GM12878 (cell line): ENCODE measurements at regions not wholly inside any gene's neighbourhood (a gene's known extent, or its start where the extent isn't known, plus 50 kb on each side); places are given as distances from the start of the nearest gene placed in this dataset.

Source experiments
- ATAC-seq: fragments of 200-7000 bp; cut with Tn5 transposase; 3 replicates; pipeline ENCODE4 v1.9.1; 2020; ENCODE audit warnings: mild to moderate bottlenecking, moderate library complexity
- BruUV-seq: library from RNA; stranded (reverse); fragments of 400-500 nt; replicated peaks from 2 replicates; lab custom pipeline; 2021; lab: Mats Ljungman, UMichigan
- CTCF ChIA-PET: fragments of 300-600 bp; sonication (Branson Sonifier 250); formaldehyde crosslinking; extraction: SDS; loops from one replicate; lab custom pipeline; 2021; ENCODE audit warnings: inconsistent platforms; lab: Yijun Ruan, JAX
- POLR2A ChIA-PET: fragments of 350-600 bp; formaldehyde crosslinking; extraction: SDS; loops from one replicate; lab custom pipeline; 2021; ENCODE audit warnings: inconsistent platforms; lab: Charles Lee
- RAD21 ChIA-PET: fragments of 300-600 bp; sonication (Branson Sonifier 250); formaldehyde crosslinking; loops from one replicate; lab custom pipeline; 2023; ENCODE audit warnings: antibody characterized with exemption; ENCODE audit not compliant: unreplicated experiment; lab: Charles Lee
- SMC1A ChIA-PET: fragments of 300-600 bp; sonication (Branson Sonifier 250); formaldehyde crosslinking; loops from one replicate; lab custom pipeline; 2023; ENCODE audit not compliant: unreplicated experiment, uncharacterized antibody; lab: Charles Lee
- DNase-seq: peaks from one replicate; pipeline ENCODE4 v3.0.0-alpha.2; 2011; ENCODE audit warnings: low read depth, low spot score
- FAIRE-seq: peaks from 3 replicates; lab custom pipeline; 2011; peaks lifted over from hg19 to GRCh38; lab: Jason Lieb, UNC
- H2AFZ ChIP-seq: 2 replicates; pipeline ENCODE4 v1.6.0; 2011; ENCODE audit warnings: low read depth, low read length, control low read depth; ENCODE audit not compliant: control insufficient read depth
- H3K27ac ChIP-seq: 2 replicates; pipeline ENCODE4 v1.5.1; 2011; ENCODE audit warnings: control low read depth; ENCODE audit not compliant: control insufficient read depth, insufficient read depth
- H3K27me3 ChIP-seq, 2 experiments: replicated peaks in 1 of 2; 2 replicates each; pipeline versions ENCODE4 v1.6.0 to v1.6.1; 2011; ENCODE audit warnings: low read length in 1 of 2; ENCODE audit not compliant: control insufficient read depth in 2 of 2, insufficient read depth in 2 of 2
- H3K36me3 ChIP-seq, 2 experiments: 2 replicates each; pipeline ENCODE4 v1.5.1; 2011; ENCODE audit warnings: low read length in 1 of 2; ENCODE audit not compliant: control insufficient read depth in 2 of 2, insufficient read depth in 2 of 2
- H3K4me1 ChIP-seq: 2 replicates; pipeline ENCODE4 v1.6.1; 2011; ENCODE audit warnings: mild to moderate bottlenecking, low read length, moderate library complexity, mixed read lengths; ENCODE audit not compliant: control insufficient read depth, insufficient read depth
- H3K4me2 ChIP-seq: 2 replicates; pipeline ENCODE4 v1.6.0; 2011; ENCODE audit warnings: control low read depth; ENCODE audit not compliant: control insufficient read depth, insufficient read depth
- H3K4me3 ChIP-seq: fragments of 200-600 bp; sonication (generic); 2 replicates; pipeline ENCODE4 v1.5.1; 2016
- H3K79me2 ChIP-seq: 2 replicates; pipeline ENCODE4 v1.6.0; 2011; ENCODE audit warnings: low read length; ENCODE audit not compliant: control insufficient read depth, insufficient read depth
- H3K9ac ChIP-seq: 2 replicates; pipeline ENCODE4 v1.8.0; 2011; ENCODE audit warnings: low read length, control low read depth, mixed read lengths; ENCODE audit not compliant: control insufficient read depth, insufficient read depth
- H3K9me3 ChIP-seq: replicated peaks from 3 replicates; pipeline ENCODE4 v1.5.1; 2011; ENCODE audit warnings: mild to moderate bottlenecking, low read length; ENCODE audit not compliant: control insufficient read depth, insufficient read depth
- H4K20me1 ChIP-seq: 2 replicates; pipeline ENCODE4 v1.6.0; 2011; ENCODE audit not compliant: control insufficient read depth, insufficient read depth
- ATF7 ChIP-seq: fragments of 450-650 bp; IDR thresholded peaks from 2 replicates; pipeline ENCODE4 v1.6.1; 2016; ENCODE audit warnings: low read depth, mild to moderate bottlenecking
- BACH1 ChIP-seq: fragments of 450-650 bp; IDR thresholded peaks from 2 replicates; pipeline ENCODE4 v1.6.1; 2017; ENCODE audit warnings: mild to moderate bottlenecking, borderline replicate concordance
- BCLAF1 ChIP-seq: fragments of 450-650 bp; IDR thresholded peaks from 2 replicates; pipeline ENCODE4 v1.6.1; 2017; ENCODE audit warnings: antibody characterized with exemption, mild to moderate bottlenecking, moderate library complexity
- BMI1 ChIP-seq: fragments of 450-650 bp; IDR thresholded peaks from 2 replicates; pipeline ENCODE4 v1.6.1; 2016; ENCODE audit warnings: mild to moderate bottlenecking, moderate library complexity, borderline replicate concordance
- CBX5 ChIP-seq: sonication (generic); IDR thresholded peaks from 2 replicates; pipeline ENCODE4 v1.6.1; 2016; ENCODE audit warnings: low read depth, moderate library complexity, mild to moderate bottlenecking, inconsistent platforms
- DPF2 ChIP-seq: fragments of 450-650 bp; IDR thresholded peaks from 2 replicates; pipeline ENCODE4 v1.6.1; 2017; ENCODE audit warnings: mild to moderate bottlenecking
- EP300 ChIP-seq, 2 experiments: fragments of 150-350 bp in 1 of 2; IDR thresholded peaks; 2 replicates each; pipeline ENCODE4 v1.6.1; 2011 to 2012; ENCODE audit warnings: low read depth in 2 of 2, low read length in 2 of 2, borderline replicate concordance in 1 of 2, improper control_type of control experiment in 1 of 2, inconsistent platforms in 1 of 2; ENCODE audit not compliant: control insufficient read depth in 1 of 2
- IKZF1 ChIP-seq: fragments of 450-650 bp; conservative IDR thresholded peaks from 2 replicates; pipeline ENCODE4 v1.6.1; 2017; ENCODE audit warnings: antibody characterized with exemption, mild to moderate bottlenecking
- JUND ChIP-seq: IDR thresholded peaks from 2 replicates; pipeline ENCODE4 v1.6.1; 2012; ENCODE audit warnings: low read depth, mild to moderate bottlenecking, low read length, improper control_type of control experiment, moderate library complexity
- MEF2B ChIP-seq: fragments of 450-650 bp; IDR thresholded peaks from 2 replicates; pipeline ENCODE4 v1.6.1; 2018; ENCODE audit warnings: mild to moderate bottlenecking, moderate library complexity; ENCODE audit not compliant: partially characterized antibody, poor library complexity, severe bottlenecking
- MTA2 ChIP-seq: fragments of 450-650 bp; IDR thresholded peaks from 2 replicates; pipeline ENCODE4 v1.6.1; 2016; ENCODE audit warnings: low read depth, mild to moderate bottlenecking, moderate library complexity
- NR2C2 ChIP-seq: IDR thresholded peaks from 2 replicates; pipeline ENCODE4 v1.6.1; 2011; ENCODE audit warnings: borderline replicate concordance, low read depth; ENCODE audit not compliant: control insufficient read depth, insufficient read length
- RELB ChIP-seq: fragments of 450-650 bp; IDR thresholded peaks from 2 replicates; pipeline ENCODE4 v1.6.1; 2017; ENCODE audit warnings: low read depth, mild to moderate bottlenecking, moderate library complexity
- SMAD5 ChIP-seq: IDR thresholded peaks from 2 replicates; pipeline ENCODE4 v1.6.1; 2016; ENCODE audit warnings: antibody characterized with exemption, low read depth
- SUZ12 ChIP-seq: fragments of 200-600 bp; sonication (generic); IDR thresholded peaks from one replicate; pipeline ENCODE4 v1.6.1; 2018; ENCODE audit warnings: antibody characterized with exemption, mild to moderate bottlenecking; ENCODE audit not compliant: unreplicated experiment
- ZNF217 ChIP-seq: fragments of 450-650 bp; IDR thresholded peaks from 2 replicates; pipeline ENCODE4 v1.6.1; 2017; ENCODE audit warnings: antibody characterized with exemption, mild to moderate bottlenecking
- WGBS: methylation state at CpG from one replicate; pipeline ENCODE4 v1.1.6; 2016; ENCODE audit warnings: low lambda C conversion rate; ENCODE audit not compliant: insufficient replicate concordance, insufficient coverage; ENCODE audit errors: missing lambda C conversion rate; 5-methylcytosine and 5-hydroxymethylcytosine counted together
- in situ Hi-C: fragments of 300-500 bp; cut with MboI; formaldehyde crosslinking; loops from 9 replicates; pipeline ENCODE4 v1.14.3; 2018; ENCODE audit warnings: mixed read lengths
- intact Hi-C: fragments of 100-400 bp; cut with micrococcal nuclease; formaldehyde crosslinking; loops from one replicate; pipeline ENCODE4 v1.14.2; 2022; ENCODE audit not compliant: unreplicated experiment

GRCh38 chr4:35164063-35164462, 1080.3 kb downstream of the ARAP2 start:
- Histone ChIP-seq H3K79me2 (no peaks in the 10 kb centered on the region), H3K27me3 (no peaks in the 10 kb centered on the region), H3K9ac (no peak overlapping the region), H2AFZ (no peak overlapping the region), H3K27ac (no peak overlapping the region), H4K20me1 (no peaks in the 10 kb centered on the region), H3K4me3 (no peak overlapping the region), H3K36me3 (no peaks in the 10 kb centered on the region), H3K4me2 (no peak overlapping the region), H3K4me1 (no peaks in the 10 kb centered on the region), H3K9me3 (no peaks in the 10 kb centered on the region)
- BruUV-seq: no TSS peak
- 0 out of 2 replicates have a peak, but pooled peaks have one; percentile 4 for TF ChIP-seq IKZF1
- peak; percentile 33; the same call in 1 of the 2 replicates for TF ChIP-seq BMI1
- TF ChIP-seq DPF2: peak; percentile 85
- TF ChIP-seq SMAD5: no peak
- peak; percentile 75; the same call in 1 of the 2 replicates for TF ChIP-seq ZNF217
- TF ChIP-seq EP300 (IDR thresholded peaks at IDR 0.05; ENCODE audit: borderline replicate concordance in 1 of 2, control insufficient read depth in 1 of 2, low read depth in 2 of 2, low read length in 2 of 2): peak; percentile 56 to 57; a peak in 2 of 4 replicates
- peak; percentile 81 for TF ChIP-seq RELB
- no peak for TF ChIP-seq NR2C2
- peak; percentile 72; the same call in 1 of the 2 replicates for TF ChIP-seq BACH1
- TF ChIP-seq MTA2: peak; percentile 97
- TF ChIP-seq SUZ12: no peak
- TF ChIP-seq JUND: peak; percentile 29; the same call in 1 of the 2 replicates
- no peak for TF ChIP-seq BCLAF1
- no peak for TF ChIP-seq CBX5
- TF ChIP-seq ATF7: peak; percentile 89
- TF ChIP-seq MEF2B: peak; percentile 83
- DNase-seq (no peak), FAIRE-seq (no peak), ATAC-seq (peak; percentile 74)
- POLR2A ChIA-PET: no interaction called here
- in situ Hi-C loops (no loop called here), intact Hi-C loops (no loop called here)
- CTCF ChIA-PET: no interaction called here
- RAD21 ChIA-PET: no interaction called here
- 8% methylated on average over 1 of the region's 1 CpG for WGBS
- SMC1A ChIA-PET: interaction anchor here (1.5 to 3.4 kb wide), 3 partner anchors 10 to 31 kb away, joined by 3 to 14 read pairs (median 4); no protein-coding TSS in a partner anchor
